ENCODE measurements at regions not wholly inside any gene's neighbourhood (a gene's known extent, or its start where the extent isn't known, plus 50 kb on each side); places are given as distances from the start of the nearest gene placed in this dataset.

DNA sequence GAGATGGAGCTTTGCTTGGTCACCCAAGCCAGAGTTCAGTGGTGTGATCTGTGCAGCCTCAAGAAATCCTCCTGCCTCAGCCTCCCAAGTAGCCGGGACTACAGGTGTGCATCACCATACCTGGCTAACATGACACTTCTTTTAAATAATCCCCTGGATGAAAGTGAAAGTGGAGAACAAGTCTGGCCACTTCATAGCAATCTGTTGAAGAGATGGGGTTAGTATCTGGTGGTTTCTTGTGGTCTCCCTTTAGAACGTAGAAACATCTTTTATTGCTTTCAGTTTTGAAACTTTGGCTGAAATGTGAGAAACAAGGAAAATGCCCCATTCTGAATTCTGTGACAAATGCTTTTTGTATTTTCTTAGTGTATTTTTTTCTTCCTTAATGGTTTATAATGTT, 452.5 kb upstream of the RIOK2 start:
- DNase-seq (ENCODE audit: extremely low spot score in 2 of 2): no peak
- Histone ChIP-seq H3K27me3 (no peaks in the 10 kb centered on the region), H3K4me3 (no peak overlapping the region), H3K27ac (no peak overlapping the region), H3K4me1 (no peaks in the 10 kb centered on the region), H3K9me3 (no peaks in the 10 kb centered on the region), H3K36me3 (no peaks in the 10 kb centered on the region)
- no peak for TF ChIP-seq POLR2A (IDR thresholded peaks at IDR 0.05)
- no peak for TF ChIP-seq POLR2AphosphoS5 (IDR thresholded peaks at IDR 0.05; ENCODE audit: insufficient read depth in 1 of 2, low read depth in 1 of 2)
- TF ChIP-seq, protein P1, sequence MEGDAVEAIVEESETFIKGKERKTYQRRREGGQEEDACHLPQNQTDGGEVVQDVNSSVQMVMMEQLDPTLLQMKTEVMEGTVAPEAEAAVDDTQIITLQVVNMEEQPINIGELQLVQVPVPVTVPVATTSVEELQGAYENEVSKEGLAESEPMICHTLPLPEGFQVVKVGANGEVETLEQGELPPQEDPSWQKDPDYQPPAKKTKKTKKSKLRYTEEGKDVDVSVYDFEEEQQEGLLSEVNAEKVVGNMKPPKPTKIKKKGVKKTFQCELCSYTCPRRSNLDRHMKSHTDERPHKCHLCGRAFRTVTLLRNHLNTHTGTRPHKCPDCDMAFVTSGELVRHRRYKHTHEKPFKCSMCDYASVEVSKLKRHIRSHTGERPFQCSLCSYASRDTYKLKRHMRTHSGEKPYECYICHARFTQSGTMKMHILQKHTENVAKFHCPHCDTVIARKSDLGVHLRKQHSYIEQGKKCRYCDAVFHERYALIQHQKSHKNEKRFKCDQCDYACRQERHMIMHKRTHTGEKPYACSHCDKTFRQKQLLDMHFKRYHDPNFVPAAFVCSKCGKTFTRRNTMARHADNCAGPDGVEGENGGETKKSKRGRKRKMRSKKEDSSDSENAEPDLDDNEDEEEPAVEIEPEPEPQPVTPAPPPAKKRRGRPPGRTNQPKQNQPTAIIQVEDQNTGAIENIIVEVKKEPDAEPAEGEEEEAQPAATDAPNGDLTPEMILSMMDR (IDR thresholded peaks at IDR 0.05): no peak
- intact Hi-C loops (cut with DNase I): no loop called here

DNA sequence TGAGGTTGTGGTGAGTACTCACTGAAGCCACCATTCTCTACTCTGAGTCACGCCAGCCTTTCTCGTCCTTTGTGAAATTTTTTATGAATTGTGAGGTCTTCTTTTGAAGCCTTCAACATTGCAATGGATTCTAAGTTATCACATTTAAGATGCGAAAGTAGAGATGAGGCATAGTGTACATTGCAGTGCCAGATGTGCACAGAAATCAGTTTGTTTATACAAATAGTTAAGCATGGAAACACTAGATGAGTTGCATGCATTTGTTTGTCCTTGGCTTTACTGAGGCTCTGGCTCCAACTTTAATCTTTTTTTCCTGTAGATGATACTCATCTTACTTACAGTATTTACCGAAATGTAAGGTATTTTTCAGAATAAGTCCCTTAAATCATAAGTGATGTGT, 453.7 kb upstream of the RIOK2 start:
- no peaks in the 10 kb centered on the region for H3K9me3 ChIP-seq
- DNase-seq (ENCODE audit: extremely low spot score in 2 of 2): no peak

DNA sequence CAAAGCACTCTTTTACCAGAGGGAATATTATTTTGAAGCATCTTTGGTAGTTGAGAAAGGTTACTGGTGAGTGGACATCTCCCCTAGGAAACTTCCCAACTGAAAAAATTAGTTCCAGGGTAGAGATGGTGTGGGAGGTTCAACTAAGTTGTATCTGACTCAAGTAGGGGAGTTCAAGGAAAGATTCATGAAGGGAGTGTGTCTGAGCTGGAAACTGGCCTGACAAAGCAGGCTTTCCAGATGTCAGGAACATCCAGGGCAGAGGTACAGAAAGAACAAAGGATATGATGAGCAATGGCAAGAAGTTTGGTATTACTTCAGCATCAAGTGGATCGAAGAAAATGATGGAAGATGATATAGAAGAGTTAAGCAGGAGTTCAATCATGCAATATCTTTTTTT, 458.0 kb upstream of the RIOK2 start:
- no peaks in the 10 kb centered on the region for H3K36me3 ChIP-seq
- no peak overlapping the region for H3K4me3 ChIP-seq
- H3K27ac ChIP-seq: no peak overlapping the region
- H3K9me3 ChIP-seq: no peaks in the 10 kb centered on the region
- H3K4me1 ChIP-seq: no peaks in the 10 kb centered on the region
- H3K27me3 ChIP-seq: no peaks in the 10 kb centered on the region
- no peak for DNase-seq (ENCODE audit: extremely low spot score in 2 of 2)
- TF ChIP-seq POLR2A (IDR thresholded peaks at IDR 0.05): no peak
- TF ChIP-seq, protein P1 (IDR thresholded peaks at IDR 0.05): no peak
- no peak for TF ChIP-seq POLR2AphosphoS5 (IDR thresholded peaks at IDR 0.05; ENCODE audit: insufficient read depth in 1 of 2, low read depth in 1 of 2)
- intact Hi-C loops (cut with DNase I): no loop called here

More for the DNA sequence above, 453.7 kb upstream of the RIOK2 start:
- H3K27me3 ChIP-seq: no peaks in the 10 kb centered on the region
- TF ChIP-seq POLR2AphosphoS5 (IDR thresholded peaks at IDR 0.05; ENCODE audit: insufficient read depth in 1 of 2, low read depth in 1 of 2) (no peak), POLR2A (IDR thresholded peaks at IDR 0.05) (no peak)
- TF ChIP-seq, protein P1 (IDR thresholded peaks at IDR 0.05): no peak
- no peaks in the 10 kb centered on the region for H3K36me3 ChIP-seq
- no peak overlapping the region for H3K4me3 ChIP-seq
- intact Hi-C loops (cut with DNase I): no loop called here
- no peak overlapping the region for H3K27ac ChIP-seq
- no peaks in the 10 kb centered on the region for H3K4me1 ChIP-seq

DNA sequence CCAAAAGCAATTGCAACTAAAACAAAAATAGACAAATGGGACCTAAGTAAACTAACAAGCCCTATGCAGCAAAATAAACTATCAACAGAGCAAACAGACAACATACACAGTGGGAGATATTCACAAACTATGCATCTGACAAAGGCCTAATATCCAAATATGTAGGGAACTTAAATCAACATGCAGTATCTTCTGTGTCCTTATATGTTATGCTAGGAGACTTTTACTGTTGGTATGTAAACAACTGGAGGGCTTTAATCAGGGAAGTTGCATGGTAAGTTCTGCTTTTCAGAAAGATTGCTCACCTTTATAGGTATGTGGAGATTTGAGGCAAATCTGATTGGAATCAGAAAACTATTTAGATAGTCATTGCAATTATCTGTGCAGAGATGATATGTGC, 461.2 kb upstream of the RIOK2 start:
- TF ChIP-seq POLR2AphosphoS5 (IDR thresholded peaks at IDR 0.05; ENCODE audit: insufficient read depth in 1 of 2, low read depth in 1 of 2) (no peak), POLR2A (IDR thresholded peaks at IDR 0.05) (no peak)
- TF ChIP-seq, protein P1 (IDR thresholded peaks at IDR 0.05): no peak

DNA sequence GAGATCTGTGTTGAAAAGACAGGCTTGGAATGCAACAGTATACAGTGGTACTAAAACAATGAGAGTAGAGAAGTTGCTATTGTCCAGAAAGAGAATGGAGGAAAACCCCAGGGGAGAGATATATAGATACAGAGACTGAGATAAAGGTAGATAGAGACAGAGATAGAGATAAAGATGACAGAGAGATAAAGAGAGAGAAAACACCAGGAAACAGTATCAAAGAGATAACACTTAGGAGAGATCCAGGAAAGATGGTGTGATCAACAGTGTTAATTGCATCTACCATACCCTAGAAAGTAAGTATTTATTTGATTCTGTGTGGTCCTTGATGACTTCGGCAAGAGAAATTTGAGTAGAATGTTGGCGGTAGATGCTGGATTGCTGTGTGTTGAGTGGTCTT, 461.8 kb upstream of the RIOK2 start:
- Histone ChIP-seq H3K4me3 (no peak overlapping the region), H3K27me3 (no peaks in the 10 kb centered on the region)
- intact Hi-C loops (cut with DNase I): no loop called here

More for the DNA sequence above, 461.2 kb upstream of the RIOK2 start:
- no peaks in the 10 kb centered on the region for H3K9me3 ChIP-seq
- no peaks in the 10 kb centered on the region for H3K36me3 ChIP-seq
- no peaks in the 10 kb centered on the region for H3K27me3 ChIP-seq
- H3K4me1 ChIP-seq: no peaks in the 10 kb centered on the region
- intact Hi-C loops (cut with DNase I): no loop called here
- no peak overlapping the region for H3K4me3 ChIP-seq
- no peak overlapping the region for H3K27ac ChIP-seq
- DNase-seq (ENCODE audit: extremely low spot score in 2 of 2): no peak

More for the DNA sequence above, 461.8 kb upstream of the RIOK2 start:
- H3K9me3 ChIP-seq: no peaks in the 10 kb centered on the region
- DNase-seq (ENCODE audit: extremely low spot score in 2 of 2): no peak
- no peaks in the 10 kb centered on the region for H3K36me3 ChIP-seq
- no peak overlapping the region for H3K27ac ChIP-seq
- no peaks in the 10 kb centered on the region for H3K4me1 ChIP-seq
- TF ChIP-seq POLR2A (IDR thresholded peaks at IDR 0.05) (no peak), POLR2AphosphoS5 (IDR thresholded peaks at IDR 0.05; ENCODE audit: insufficient read depth in 1 of 2, low read depth in 1 of 2) (no peak)
- TF ChIP-seq, protein P1 (IDR thresholded peaks at IDR 0.05): no peak
